ENCODE measurements at regions not wholly inside any gene's neighbourhood (a gene's known extent, or its start where the extent isn't known, plus 50 kb on each side); places are given as distances from the start of the nearest gene placed in this dataset.

DNA sequence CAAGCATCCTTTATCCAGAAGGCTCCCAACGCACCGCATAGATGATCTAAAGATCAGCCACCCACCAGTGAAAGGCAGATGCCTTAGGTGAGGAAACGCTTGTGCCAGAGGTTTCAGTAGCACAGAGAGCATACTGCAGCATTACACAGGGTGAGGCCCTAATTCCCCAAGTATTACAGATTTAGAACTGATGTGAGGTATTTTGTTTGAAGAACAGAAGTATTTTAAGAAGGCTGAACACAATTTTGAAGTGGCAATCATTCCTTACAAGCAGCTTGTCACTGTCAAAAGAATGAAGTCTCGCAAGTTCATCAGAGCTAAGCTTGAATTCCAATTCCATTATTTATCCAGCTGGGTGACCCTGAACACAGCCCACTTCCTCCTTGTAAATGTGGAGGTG is 70.0 kb upstream of the FAT3 start:
- no peak for DNase-seq
- intact Hi-C loops (cut with micrococcal nuclease) = no loop called here
- no peaks in the 10 kb centered on the region for H4K20me1 ChIP-seq (ENCODE audit: low read length)
- no peak overlapping the region for H3K27ac ChIP-seq (ENCODE audit: low read length)
- no peaks in the 10 kb centered on the region for H3K79me2 ChIP-seq (ENCODE audit: low read length)
- POLR2A ChIA-PET (ENCODE audit: unreplicated experiment) = no interaction called here
- H2AFZ ChIP-seq (ENCODE audit: low read length) = 0 out of 2 replicates have a peak overlapping the region, but pooled peaks have one; percentile 25
- H3K4me2 ChIP-seq (ENCODE audit: low read length) = no peak overlapping the region
- TF ChIP-seq, protein P1, sequence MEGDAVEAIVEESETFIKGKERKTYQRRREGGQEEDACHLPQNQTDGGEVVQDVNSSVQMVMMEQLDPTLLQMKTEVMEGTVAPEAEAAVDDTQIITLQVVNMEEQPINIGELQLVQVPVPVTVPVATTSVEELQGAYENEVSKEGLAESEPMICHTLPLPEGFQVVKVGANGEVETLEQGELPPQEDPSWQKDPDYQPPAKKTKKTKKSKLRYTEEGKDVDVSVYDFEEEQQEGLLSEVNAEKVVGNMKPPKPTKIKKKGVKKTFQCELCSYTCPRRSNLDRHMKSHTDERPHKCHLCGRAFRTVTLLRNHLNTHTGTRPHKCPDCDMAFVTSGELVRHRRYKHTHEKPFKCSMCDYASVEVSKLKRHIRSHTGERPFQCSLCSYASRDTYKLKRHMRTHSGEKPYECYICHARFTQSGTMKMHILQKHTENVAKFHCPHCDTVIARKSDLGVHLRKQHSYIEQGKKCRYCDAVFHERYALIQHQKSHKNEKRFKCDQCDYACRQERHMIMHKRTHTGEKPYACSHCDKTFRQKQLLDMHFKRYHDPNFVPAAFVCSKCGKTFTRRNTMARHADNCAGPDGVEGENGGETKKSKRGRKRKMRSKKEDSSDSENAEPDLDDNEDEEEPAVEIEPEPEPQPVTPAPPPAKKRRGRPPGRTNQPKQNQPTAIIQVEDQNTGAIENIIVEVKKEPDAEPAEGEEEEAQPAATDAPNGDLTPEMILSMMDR (conservative IDR thresholded peaks at IDR 0.05; ENCODE audit: low read depth, low read length) = no peak
- no peak for TF ChIP-seq EZH2 (IDR thresholded peaks at IDR 0.05; ENCODE audit: low read length, unreplicated experiment)
- no peak for TF ChIP-seq EZH2phosphoT487 (IDR thresholded peaks at IDR 0.05; ENCODE audit: borderline replicate concordance, low read length)
- no peak overlapping the region for H3K4me3 ChIP-seq (ENCODE audit: low read length)
- no TSS peak for BruUV-seq (replicated peaks)
- H3K9me3 ChIP-seq (ENCODE audit: low read length) = no peaks in the 10 kb centered on the region
- no peak for ATAC-seq
- no peaks in the 10 kb centered on the region for H3K4me1 ChIP-seq (ENCODE audit: insufficient read depth, low read length)
- H3K36me3 ChIP-seq (ENCODE audit: low read depth, low read length) = no peaks in the 10 kb centered on the region
- no peak overlapping the region for H3K9ac ChIP-seq (ENCODE audit: low read length)
- CTCF ChIA-PET = no interaction called here
- H3K27me3 ChIP-seq (ENCODE audit: low read length) = no peaks in the 10 kb centered on the region; the same call in 1 of the 2 replicates
- no peaks in the 10 kb centered on the region for H3F3A ChIP-seq (ENCODE audit: low read length, unreplicated experiment)
- no peaks in the 10 kb centered on the region for H3K9me2 ChIP-seq (replicated peaks; ENCODE audit: low read length)

DNA sequence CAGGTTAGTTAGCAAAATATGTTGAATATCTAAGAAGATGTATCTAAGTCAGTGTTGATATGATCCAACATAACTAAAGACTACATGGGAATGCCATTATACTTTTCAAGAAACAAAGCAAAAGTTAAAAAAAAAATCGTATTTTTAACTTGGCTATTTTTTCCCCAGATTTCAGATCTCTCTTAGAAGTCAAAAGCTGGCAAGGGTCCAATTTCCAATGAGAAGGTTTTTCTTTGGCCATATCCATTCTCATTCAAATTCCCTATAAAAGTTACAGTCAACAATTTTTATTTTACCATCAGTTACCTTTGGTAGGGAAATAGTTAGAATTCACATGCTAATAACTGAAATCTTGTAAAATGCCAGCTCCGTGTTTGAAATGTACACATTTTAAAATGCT is 70.5 kb upstream of the FAT3 start:
- Histone ChIP-seq H3K36me3 (ENCODE audit: low read depth, low read length) (no peaks in the 10 kb centered on the region), H3F3A (ENCODE audit: low read length, unreplicated experiment) (no peaks in the 10 kb centered on the region), H3K9me3 (ENCODE audit: low read length) (no peaks in the 10 kb centered on the region), H3K4me3 (ENCODE audit: low read length) (no peak overlapping the region), H3K27ac (ENCODE audit: low read length) (no peak overlapping the region), H3K79me2 (ENCODE audit: low read length) (no peaks in the 10 kb centered on the region), H3K9ac (ENCODE audit: low read length) (no peak overlapping the region), H3K27me3 (ENCODE audit: low read length) (no peaks in the 10 kb centered on the region; the same call in 1 of the 2 replicates), H3K9me2 (replicated peaks; ENCODE audit: low read length) (no peaks in the 10 kb centered on the region), H2AFZ (ENCODE audit: low read length) (0 out of 2 replicates have a peak overlapping the region, but pooled peaks have one; percentile 25), H4K20me1 (ENCODE audit: low read length) (no peaks in the 10 kb centered on the region), H3K4me2 (ENCODE audit: low read length) (no peak overlapping the region), H3K4me1 (ENCODE audit: insufficient read depth, low read length) (no peaks in the 10 kb centered on the region)
- CTCF ChIA-PET = no interaction called here
- ATAC-seq = no peak
- no TSS peak for BruUV-seq (replicated peaks)
- TF ChIP-seq EZH2 (IDR thresholded peaks at IDR 0.05; ENCODE audit: low read length, unreplicated experiment) = no peak
- TF ChIP-seq EZH2phosphoT487 (IDR thresholded peaks at IDR 0.05; ENCODE audit: borderline replicate concordance, low read length) = no peak
- TF ChIP-seq, protein P1 (conservative IDR thresholded peaks at IDR 0.05; ENCODE audit: low read depth, low read length) = no peak
- no peak for DNase-seq
- POLR2A ChIA-PET (ENCODE audit: unreplicated experiment) = no interaction called here
- intact Hi-C loops (cut with micrococcal nuclease) = no loop called here

DNA sequence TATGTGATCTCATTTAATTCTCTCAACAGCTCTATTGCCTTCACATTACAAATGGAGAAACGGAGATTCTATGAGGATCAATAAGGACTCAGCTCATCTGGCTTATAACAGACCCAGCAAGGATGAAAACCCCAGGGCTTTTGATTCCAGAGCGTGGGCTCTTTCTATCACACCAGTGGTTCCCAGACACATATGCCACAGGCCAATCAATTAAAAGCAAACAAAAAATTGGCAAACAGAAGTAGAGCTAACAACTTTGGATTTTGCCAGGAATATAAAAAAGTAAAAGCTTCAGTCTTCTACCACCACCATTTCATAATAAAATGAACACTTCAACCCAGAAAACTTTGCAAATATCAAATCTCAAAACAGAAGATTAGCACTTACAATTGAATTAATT is 71.1 kb upstream of the FAT3 start:
- H3K9me2 ChIP-seq (replicated peaks; ENCODE audit: low read length) = no peaks in the 10 kb centered on the region
- H3K27me3 ChIP-seq (ENCODE audit: low read length) = no peaks in the 10 kb centered on the region; the same call in 1 of the 2 replicates
- no peaks in the 10 kb centered on the region for H3K4me1 ChIP-seq (ENCODE audit: insufficient read depth, low read length)
- no peaks in the 10 kb centered on the region for H3F3A ChIP-seq (ENCODE audit: low read length, unreplicated experiment)
- intact Hi-C loops (cut with micrococcal nuclease) = no loop called here
- no peak overlapping the region for H3K4me2 ChIP-seq (ENCODE audit: low read length)
- BruUV-seq (replicated peaks) = no TSS peak
- POLR2A ChIA-PET (ENCODE audit: unreplicated experiment) = no interaction called here
- H4K20me1 ChIP-seq (ENCODE audit: low read length) = no peaks in the 10 kb centered on the region
- no peak overlapping the region for H3K9ac ChIP-seq (ENCODE audit: low read length)
- H3K9me3 ChIP-seq (ENCODE audit: low read length) = no peaks in the 10 kb centered on the region
- H3K4me3 ChIP-seq (ENCODE audit: low read length) = no peak overlapping the region
- TF ChIP-seq, protein P1 (conservative IDR thresholded peaks at IDR 0.05; ENCODE audit: low read depth, low read length) = no peak
- TF ChIP-seq EZH2phosphoT487 (IDR thresholded peaks at IDR 0.05; ENCODE audit: borderline replicate concordance, low read length) (no peak), EZH2 (IDR thresholded peaks at IDR 0.05; ENCODE audit: low read length, unreplicated experiment) (no peak)
- no peak overlapping the region for H3K27ac ChIP-seq (ENCODE audit: low read length)
- CTCF ChIA-PET = no interaction called here
- no peaks in the 10 kb centered on the region for H3K36me3 ChIP-seq (ENCODE audit: low read depth, low read length)
- no peaks in the 10 kb centered on the region for H3K79me2 ChIP-seq (ENCODE audit: low read length)
- ATAC-seq (no peak), DNase-seq (no peak)
- H2AFZ ChIP-seq (ENCODE audit: low read length) = no peak overlapping the region
